ENCODE measurements at regions not wholly inside any gene's neighbourhood (a gene's known extent, or its start where the extent isn't known, plus 50 kb on each side); places are given as distances from the start of the nearest gene placed in this dataset.
"Not testable (repeated sequence)": the region's sequence is repeated elsewhere in the genome, so short reads cannot be mapped to it uniquely, and the experiment has no call there.

DNA sequence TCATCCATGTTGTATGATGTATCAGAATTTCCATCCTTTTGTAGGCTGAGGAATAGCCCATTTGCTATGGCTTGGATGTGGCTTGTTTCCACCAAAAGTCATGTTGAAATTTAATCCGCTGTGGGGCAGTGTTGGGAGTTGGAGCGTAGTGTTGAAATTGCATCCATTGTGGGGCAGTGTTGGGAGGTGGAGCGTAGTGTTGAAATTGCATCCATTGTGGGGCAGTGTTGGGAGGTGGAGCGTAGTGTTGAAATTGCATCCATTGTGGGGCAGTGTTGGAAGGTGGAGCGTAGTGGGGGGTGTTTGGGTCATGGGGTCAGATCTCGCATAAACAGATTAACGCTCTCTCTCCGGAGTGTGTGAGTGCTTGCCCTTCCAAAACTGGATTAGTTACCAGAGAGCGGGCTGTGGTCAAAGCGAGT is 53.9 kb upstream of the OTOS start:
- TF ChIP-seq, protein P1, sequence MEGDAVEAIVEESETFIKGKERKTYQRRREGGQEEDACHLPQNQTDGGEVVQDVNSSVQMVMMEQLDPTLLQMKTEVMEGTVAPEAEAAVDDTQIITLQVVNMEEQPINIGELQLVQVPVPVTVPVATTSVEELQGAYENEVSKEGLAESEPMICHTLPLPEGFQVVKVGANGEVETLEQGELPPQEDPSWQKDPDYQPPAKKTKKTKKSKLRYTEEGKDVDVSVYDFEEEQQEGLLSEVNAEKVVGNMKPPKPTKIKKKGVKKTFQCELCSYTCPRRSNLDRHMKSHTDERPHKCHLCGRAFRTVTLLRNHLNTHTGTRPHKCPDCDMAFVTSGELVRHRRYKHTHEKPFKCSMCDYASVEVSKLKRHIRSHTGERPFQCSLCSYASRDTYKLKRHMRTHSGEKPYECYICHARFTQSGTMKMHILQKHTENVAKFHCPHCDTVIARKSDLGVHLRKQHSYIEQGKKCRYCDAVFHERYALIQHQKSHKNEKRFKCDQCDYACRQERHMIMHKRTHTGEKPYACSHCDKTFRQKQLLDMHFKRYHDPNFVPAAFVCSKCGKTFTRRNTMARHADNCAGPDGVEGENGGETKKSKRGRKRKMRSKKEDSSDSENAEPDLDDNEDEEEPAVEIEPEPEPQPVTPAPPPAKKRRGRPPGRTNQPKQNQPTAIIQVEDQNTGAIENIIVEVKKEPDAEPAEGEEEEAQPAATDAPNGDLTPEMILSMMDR (IDR thresholded peaks at IDR 0.05): not testable (repeated sequence)
- not testable (repeated sequence) for TF ChIP-seq EP300, POLR2A (IDR thresholded peaks at IDR 0.05)
